Psoas muscle (tissue), 7 donors: ENCODE measurements at regions not wholly inside any gene's neighbourhood (a gene's known extent, or its start where the extent isn't known, plus 50 kb on each side); places are given as distances from the start of the nearest gene placed in this dataset.

Experiments
- ATAC-seq, 4 donors: fragments of 200-7000 bp; cut with Tn5 transposase; one replicate each; pipeline ENCODE4 v1.9.1; 2020; ENCODE audit warnings: moderate library complexity in 3 of 4, mild to moderate bottlenecking in 2 of 4
- DNase-seq, 2 donors: peaks; one replicate each; pipeline ENCODE4 v3.0.0-alpha.2; 2020
- H3K27ac ChIP-seq: fragments of 200-600 bp; one replicate; pipeline ENCODE4 v1.8.0; 2022
- H3K27me3 ChIP-seq, 3 donors: fragments of 200-600 bp in 1 of 3; one replicate each; pipeline versions ENCODE4 v1.6.1 to v1.8.0; 2013 to 2022; ENCODE audit warnings: low read length in 2 of 3, mild to moderate bottlenecking in 2 of 3, moderate library complexity in 1 of 3; ENCODE audit not compliant: insufficient read depth in 3 of 3
- H3K36me3 ChIP-seq, 2 donors: fragments of 200-600 bp in 1 of 2; one replicate each; pipeline versions ENCODE4 v1.6.1 to v1.8.0; 2013 to 2022; ENCODE audit warnings: low read depth in 1 of 2, mild to moderate bottlenecking in 1 of 2, moderate library complexity in 1 of 2; ENCODE audit not compliant: insufficient read depth in 1 of 2
- H3K4me1 ChIP-seq: fragments of 200-600 bp; one replicate; pipeline ENCODE4 v1.8.0; 2022
- H3K4me3 ChIP-seq: fragments of 200-600 bp; one replicate; pipeline ENCODE4 v1.8.0; 2022; ENCODE audit warnings: mild to moderate bottlenecking
- H3K9me3 ChIP-seq: fragments of 200-600 bp; one replicate; pipeline ENCODE4 v1.8.0; 2022
- WGBS, 3 donors: extraction: QIAGEN DNeasy Blood & Tissue Kit; methylation state at CpG; one replicate each; pipeline versions ENCODE4 v1.1.6 to v1.1.7; 2013; 5-methylcytosine and 5-hydroxymethylcytosine counted together
- intact Hi-C, 2 donors: fragments of 100-400 bp; cut with DNase I; formaldehyde crosslinking; loops; one replicate each; pipeline versions ENCODE4 v1.11.0 to v1.14.2; 2022
- TF ChIP-seq, protein P1 (sequence below): fragments of 200-600 bp; IDR thresholded peaks from one replicate; pipeline ENCODE4 v1.8.0; 2022; ENCODE audit warnings: antibody characterized with exemption
- donor health status: healthy with polysubstance abuse.
- donor health status: DM: no; HTN: no; CAD: no; lungs with moderate emphysema.
- donor health status: Bipolar disorder and iron deficiency.
- donor health status: healthy.
- donor health status: DM: yes; HTN: yes; CAD: no.
- donor health status: DM: no; HTN: no; CAD: no.
- donor health status: DM: yes; HTN: yes; CAD: no.

DNA sequence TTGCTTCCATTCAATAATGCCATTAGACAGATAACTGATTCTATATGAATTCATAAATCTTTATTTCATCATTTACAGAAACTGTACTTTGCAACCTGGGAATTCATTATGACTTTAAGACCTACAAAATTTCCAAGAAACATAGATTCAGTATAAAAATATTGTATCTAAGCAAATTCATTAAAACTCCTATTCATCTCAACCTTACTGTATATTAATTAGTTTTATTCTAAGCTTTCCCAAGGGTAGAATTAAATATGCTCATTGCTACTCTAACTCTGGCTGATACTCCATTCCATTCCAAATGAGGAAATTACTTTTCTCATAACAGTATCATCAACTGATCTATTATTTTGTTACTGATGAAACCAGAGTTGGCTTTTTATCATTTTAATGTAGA is 473.0 kb upstream of the LRRTM4 start:
- Histone ChIP-seq H3K36me3 (no peaks in the 10 kb centered on the region), H3K4me1 (no peaks in the 10 kb centered on the region), H3K27ac (no peak overlapping the region), H3K4me3 (no peak overlapping the region), H3K27me3 (no peaks in the 10 kb centered on the region), H3K9me3 (no peaks in the 10 kb centered on the region)
- intact Hi-C loops: no loop called here
- DNase-seq: no peak
- TF ChIP-seq, protein P1, sequence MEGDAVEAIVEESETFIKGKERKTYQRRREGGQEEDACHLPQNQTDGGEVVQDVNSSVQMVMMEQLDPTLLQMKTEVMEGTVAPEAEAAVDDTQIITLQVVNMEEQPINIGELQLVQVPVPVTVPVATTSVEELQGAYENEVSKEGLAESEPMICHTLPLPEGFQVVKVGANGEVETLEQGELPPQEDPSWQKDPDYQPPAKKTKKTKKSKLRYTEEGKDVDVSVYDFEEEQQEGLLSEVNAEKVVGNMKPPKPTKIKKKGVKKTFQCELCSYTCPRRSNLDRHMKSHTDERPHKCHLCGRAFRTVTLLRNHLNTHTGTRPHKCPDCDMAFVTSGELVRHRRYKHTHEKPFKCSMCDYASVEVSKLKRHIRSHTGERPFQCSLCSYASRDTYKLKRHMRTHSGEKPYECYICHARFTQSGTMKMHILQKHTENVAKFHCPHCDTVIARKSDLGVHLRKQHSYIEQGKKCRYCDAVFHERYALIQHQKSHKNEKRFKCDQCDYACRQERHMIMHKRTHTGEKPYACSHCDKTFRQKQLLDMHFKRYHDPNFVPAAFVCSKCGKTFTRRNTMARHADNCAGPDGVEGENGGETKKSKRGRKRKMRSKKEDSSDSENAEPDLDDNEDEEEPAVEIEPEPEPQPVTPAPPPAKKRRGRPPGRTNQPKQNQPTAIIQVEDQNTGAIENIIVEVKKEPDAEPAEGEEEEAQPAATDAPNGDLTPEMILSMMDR: no peak
- ATAC-seq: no peak

DNA sequence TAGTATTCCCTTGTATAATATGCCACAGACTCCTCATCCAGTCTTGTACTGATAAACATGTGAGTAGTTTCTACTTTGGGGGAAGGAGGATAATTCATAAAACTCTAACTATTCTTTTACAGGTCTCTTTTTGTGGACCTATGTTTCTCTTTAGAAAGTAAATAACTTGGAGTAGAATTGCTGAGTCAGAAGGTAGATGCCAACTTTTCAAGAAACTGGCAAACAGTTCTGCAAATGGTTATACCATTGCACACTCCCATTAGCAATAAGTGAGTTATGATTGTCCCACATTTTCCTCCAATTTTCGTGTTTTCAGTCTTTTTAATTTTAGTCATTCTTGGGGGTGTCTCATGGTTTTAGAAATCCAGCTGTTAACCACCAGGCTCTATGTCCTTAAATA is 477.2 kb upstream of the LRRTM4 start:
- H3K4me3 ChIP-seq: no peak overlapping the region
- TF ChIP-seq, protein P1: no peak
- no peaks in the 10 kb centered on the region for H3K9me3 ChIP-seq
- no peaks in the 10 kb centered on the region for H3K36me3 ChIP-seq
- WGBS, 3 donors: 35 to 58% (median 41%) methylated on average over 1 of the region's 1 CpG
- DNase-seq: no peak
- no peak for ATAC-seq
- no peaks in the 10 kb centered on the region for H3K4me1 ChIP-seq
- intact Hi-C loops: no loop called here
- no peak overlapping the region for H3K27ac ChIP-seq
- H3K27me3 ChIP-seq: no peaks in the 10 kb centered on the region

DNA sequence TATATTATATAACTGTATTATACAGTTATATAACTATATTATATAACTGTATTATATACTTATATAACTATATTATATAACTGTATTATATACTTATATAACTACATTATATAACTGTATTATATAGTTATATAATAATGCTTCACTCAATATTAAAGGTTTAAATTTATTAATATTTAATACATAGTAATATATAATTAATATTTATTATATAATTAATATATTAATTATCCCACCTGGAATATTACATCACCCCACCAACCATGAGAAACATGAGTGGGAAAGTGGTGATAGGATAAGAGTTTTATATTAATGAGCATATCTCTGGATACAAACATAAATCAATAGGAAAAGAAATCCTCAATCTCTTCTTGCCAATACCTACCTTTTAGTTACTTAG is 487.1 kb upstream of the LRRTM4 start:
- Histone ChIP-seq H3K27me3 (no peaks in the 10 kb centered on the region), H3K4me1 (no peaks in the 10 kb centered on the region)

DNA sequence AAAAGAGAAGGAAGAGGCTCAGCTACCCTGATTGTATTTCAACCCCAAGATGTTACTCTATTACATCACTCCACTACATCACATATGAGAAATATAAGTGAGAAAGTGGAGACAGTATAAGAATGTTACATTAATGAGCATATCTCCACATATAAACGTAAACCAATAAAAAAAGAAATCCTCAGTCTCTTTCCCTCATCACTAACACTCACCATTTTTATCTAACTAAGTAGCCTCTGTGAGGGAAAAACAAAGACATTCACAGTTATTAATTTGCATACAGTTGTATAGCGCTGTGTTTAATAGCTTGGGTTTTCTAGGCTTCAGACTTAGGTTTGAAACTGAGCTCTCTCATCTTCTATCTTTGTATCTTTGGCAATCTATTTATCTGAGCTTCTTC is 489.1 kb upstream of the LRRTM4 start:
- Histone ChIP-seq H3K27ac (no peak overlapping the region), H3K4me3 (no peak overlapping the region), H3K36me3 (no peaks in the 10 kb centered on the region), H3K9me3 (no peaks in the 10 kb centered on the region), H3K27me3 (no peaks in the 10 kb centered on the region), H3K4me1 (no peaks in the 10 kb centered on the region)
- ATAC-seq (no peak), DNase-seq (no peak)
- 72 to 85% (median 75%) methylated on average over 2 of the region's 2 CpGs for WGBS, 3 donors
- TF ChIP-seq, protein P1: no peak
- intact Hi-C loops: no loop called here

More for the DNA sequence above, 487.1 kb upstream of the LRRTM4 start:
- H3K27ac ChIP-seq: no peak overlapping the region
- ATAC-seq (no peak), DNase-seq (no peak)
- intact Hi-C loops: no loop called here
- no peak overlapping the region for H3K4me3 ChIP-seq
- no peaks in the 10 kb centered on the region for H3K36me3 ChIP-seq
- TF ChIP-seq, protein P1: no peak
- no peaks in the 10 kb centered on the region for H3K9me3 ChIP-seq

DNA sequence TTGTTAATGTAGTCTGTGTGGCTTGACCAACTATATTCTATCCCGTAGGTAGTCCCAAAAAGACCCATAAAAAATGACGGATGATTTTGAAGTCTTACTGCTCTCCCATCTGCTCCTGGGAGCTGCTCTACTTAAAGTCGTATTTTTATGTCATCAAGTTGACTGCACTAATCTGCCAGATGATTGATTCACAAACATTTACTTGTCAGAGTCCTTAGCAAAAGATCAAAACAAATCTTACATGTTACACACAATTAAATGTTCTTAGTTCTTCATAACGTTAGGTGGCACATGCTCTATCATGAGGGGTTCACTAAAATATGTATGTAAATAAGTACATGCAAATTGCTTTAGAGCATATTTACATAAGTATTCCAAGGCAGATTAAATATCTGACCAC is 498.3 kb upstream of the LRRTM4 start:
- Histone ChIP-seq H3K4me3 (no peak overlapping the region), H3K27ac (no peak overlapping the region), H3K27me3 (no peaks in the 10 kb centered on the region), H3K36me3 (no peaks in the 10 kb centered on the region), H3K4me1 (no peaks in the 10 kb centered on the region), H3K9me3 (no peaks in the 10 kb centered on the region)
- intact Hi-C loops: no loop called here
- DNase-seq: no peak
- WGBS, 3 donors: 23 to 26% (median 23%) methylated on average over 4 of the region's 4 CpGs
- TF ChIP-seq, protein P1: no peak
- no peak for ATAC-seq
